ENCODE measurements at regions not wholly inside any gene's neighbourhood (a gene's known extent, or its start where the extent isn't known, plus 50 kb on each side); places are given as distances from the start of the nearest gene placed in this dataset.

DNA sequence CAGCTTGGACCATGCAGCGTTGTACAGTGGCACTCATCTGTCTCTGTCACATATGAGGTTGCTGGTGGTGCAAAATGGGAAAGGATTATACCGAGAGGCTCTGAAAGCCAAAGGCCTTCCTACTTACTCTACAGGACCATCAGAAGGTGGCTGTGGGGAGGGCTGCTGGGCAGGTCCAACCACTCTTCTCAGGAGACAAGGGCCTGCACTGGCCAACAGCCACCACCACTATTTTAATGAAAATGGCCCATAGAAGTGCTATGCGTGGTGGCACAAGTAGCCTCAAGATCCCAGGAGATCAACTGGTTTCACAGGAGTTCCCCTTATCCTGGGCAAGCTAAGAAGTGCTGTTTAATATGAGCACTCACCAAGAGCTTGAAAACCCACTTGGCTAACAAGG is 52.3 kb downstream of the MRPL57 start:
- TF ChIP-seq, protein P1, sequence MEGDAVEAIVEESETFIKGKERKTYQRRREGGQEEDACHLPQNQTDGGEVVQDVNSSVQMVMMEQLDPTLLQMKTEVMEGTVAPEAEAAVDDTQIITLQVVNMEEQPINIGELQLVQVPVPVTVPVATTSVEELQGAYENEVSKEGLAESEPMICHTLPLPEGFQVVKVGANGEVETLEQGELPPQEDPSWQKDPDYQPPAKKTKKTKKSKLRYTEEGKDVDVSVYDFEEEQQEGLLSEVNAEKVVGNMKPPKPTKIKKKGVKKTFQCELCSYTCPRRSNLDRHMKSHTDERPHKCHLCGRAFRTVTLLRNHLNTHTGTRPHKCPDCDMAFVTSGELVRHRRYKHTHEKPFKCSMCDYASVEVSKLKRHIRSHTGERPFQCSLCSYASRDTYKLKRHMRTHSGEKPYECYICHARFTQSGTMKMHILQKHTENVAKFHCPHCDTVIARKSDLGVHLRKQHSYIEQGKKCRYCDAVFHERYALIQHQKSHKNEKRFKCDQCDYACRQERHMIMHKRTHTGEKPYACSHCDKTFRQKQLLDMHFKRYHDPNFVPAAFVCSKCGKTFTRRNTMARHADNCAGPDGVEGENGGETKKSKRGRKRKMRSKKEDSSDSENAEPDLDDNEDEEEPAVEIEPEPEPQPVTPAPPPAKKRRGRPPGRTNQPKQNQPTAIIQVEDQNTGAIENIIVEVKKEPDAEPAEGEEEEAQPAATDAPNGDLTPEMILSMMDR (IDR thresholded peaks at IDR 0.05; ENCODE audit: low read depth, low read length) = no peak
- peaks cover 6% of the 10 kb centered on the region for H3K27me3 ChIP-seq (ENCODE audit: control insufficient read depth, insufficient read depth, low read length)
- no peak overlapping the region for H3K27ac ChIP-seq (ENCODE audit: low read depth, low read length)
- no peak overlapping the region for H3K4me3 ChIP-seq (ENCODE audit: low read depth, low read length)
- POLR2A ChIA-PET = no interaction called here
- CTCF ChIA-PET = no interaction called here
- no peaks in the 10 kb centered on the region; the same call in 1 of the 2 replicates for H3K9me3 ChIP-seq (ENCODE audit: control insufficient read depth, insufficient read depth, low read length)
- DNase-seq (ENCODE audit: low read depth, low spot score) = no peak

DNA sequence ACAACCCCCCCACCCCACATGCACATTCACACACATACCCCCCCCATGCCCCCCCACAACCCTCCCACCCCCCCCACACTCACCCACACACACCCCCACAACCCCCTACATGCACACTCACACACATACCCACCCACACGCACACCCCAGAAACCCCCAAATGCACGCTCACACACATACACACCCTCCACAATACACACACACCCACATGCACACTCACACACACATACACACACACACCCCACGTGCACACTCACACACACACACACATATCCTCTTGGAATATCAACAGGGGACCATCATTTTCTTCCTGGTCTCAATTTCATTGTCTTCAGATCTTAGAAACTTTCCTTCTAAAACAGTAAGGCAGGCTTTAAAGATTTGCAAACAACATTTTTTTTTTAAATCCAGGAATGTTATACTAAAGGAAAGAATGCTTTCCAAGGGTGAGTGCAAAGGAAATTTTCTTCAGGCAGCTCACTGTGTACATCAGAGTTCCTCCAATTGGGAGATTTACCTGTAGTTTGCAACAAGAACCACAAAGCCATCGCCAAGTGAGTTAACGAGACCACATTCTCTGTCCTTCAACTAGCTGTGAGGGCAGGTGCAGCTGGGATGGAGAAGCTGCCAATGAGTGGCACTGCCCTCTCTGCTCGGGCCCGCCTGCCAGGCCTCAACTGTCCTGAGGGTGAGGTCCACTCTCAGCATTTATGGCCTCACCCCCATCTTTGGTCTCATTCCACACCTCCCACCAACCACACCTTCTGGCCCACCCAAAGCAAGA is 53.0 kb downstream of the MRPL57 start:
- DNase-seq (ENCODE audit: low read depth, low spot score) = no peak
- TF ChIP-seq, protein P1 (IDR thresholded peaks at IDR 0.05; ENCODE audit: low read depth, low read length) = no peak
- CTCF ChIA-PET = interaction anchor here (1.0 kb wide), 1 partner anchor 248 kb away, joined by 3 read pairs; no protein-coding TSS in a partner anchor
- Histone ChIP-seq H3K4me3 (ENCODE audit: low read depth, low read length) (no peak overlapping the region), H3K27me3 (ENCODE audit: control insufficient read depth, insufficient read depth, low read length) (peaks cover 6% of the 10 kb centered on the region), H3K9me3 (ENCODE audit: control insufficient read depth, insufficient read depth, low read length) (no peaks in the 10 kb centered on the region; the same call in 1 of the 2 replicates), H3K27ac (ENCODE audit: low read depth, low read length) (no peak overlapping the region)
- POLR2A ChIA-PET = no interaction called here

DNA sequence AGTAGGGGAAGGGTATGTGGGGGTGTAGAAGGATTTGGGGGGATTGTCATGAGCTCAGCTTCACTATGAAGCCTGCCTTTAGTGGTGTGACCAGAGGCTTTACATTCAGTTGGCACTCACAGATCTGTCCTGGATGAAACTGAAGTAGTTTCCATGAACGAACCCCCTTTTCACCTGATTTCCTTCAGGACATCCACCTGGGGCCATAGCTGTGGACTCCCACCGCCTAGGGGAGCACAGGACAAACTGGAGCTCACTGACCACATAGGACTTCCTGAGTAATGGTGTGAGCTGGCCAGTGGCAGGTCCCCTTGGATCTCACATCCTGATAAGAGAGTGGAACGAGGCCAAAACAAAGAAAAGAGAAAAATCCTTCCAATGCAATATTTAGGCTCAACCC is 54.1 kb downstream of the MRPL57 start:
- H3K4me3 ChIP-seq (ENCODE audit: low read depth, low read length) = no peak overlapping the region
- peaks cover 9% of the 10 kb centered on the region for H3K27me3 ChIP-seq (ENCODE audit: control insufficient read depth, insufficient read depth, low read length)
- ChIA-PET CTCF (no interaction called here), POLR2A (interaction anchor here (0.6 kb wide), 1 partner anchor 61 kb away, joined by 6 read pairs; no protein-coding TSS in a partner anchor)
- DNase-seq (ENCODE audit: low read depth, low spot score) = no peak
- H3K27ac ChIP-seq (ENCODE audit: low read depth, low read length) = no peak overlapping the region
- TF ChIP-seq, protein P1 (IDR thresholded peaks at IDR 0.05; ENCODE audit: low read depth, low read length) = no peak
- H3K9me3 ChIP-seq (ENCODE audit: control insufficient read depth, insufficient read depth, low read length) = no peaks in the 10 kb centered on the region; the same call in 1 of the 2 replicates

DNA sequence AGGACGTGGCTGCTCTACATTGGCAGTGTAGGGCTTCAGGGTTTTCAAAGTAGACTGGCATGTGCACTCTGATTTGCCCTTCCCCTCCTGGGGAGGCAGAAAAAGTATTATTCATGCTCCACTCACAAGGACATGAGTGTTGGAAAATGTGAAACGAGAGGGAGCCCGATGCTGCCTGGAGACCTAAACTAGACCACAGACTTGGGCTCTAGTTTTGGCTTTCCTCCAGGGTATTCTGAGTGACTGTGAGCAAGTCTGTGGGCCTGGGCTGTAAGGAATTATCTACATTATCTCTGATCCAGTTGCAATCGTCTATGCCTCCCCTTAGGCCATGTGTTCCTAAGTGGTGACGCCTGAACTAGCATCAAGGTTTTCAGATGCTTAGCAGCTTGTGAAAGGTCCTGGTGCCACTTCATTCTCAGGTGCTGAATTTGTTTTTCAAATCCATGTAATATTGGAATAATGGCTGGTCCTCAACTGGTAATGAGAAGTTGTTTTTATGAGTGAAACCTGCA is 55.0 kb downstream of the MRPL57 start:
- ChIA-PET POLR2A (no interaction called here), CTCF (no interaction called here)
- no peak overlapping the region for H3K4me3 ChIP-seq (ENCODE audit: low read depth, low read length)
- TF ChIP-seq, protein P1 (IDR thresholded peaks at IDR 0.05; ENCODE audit: low read depth, low read length) = no peak
- DNase-seq (ENCODE audit: low read depth, low spot score) = no peak
- H3K27ac ChIP-seq (ENCODE audit: low read depth, low read length) = no peak overlapping the region
- peaks cover 4% of the 10 kb centered on the region for H3K27me3 ChIP-seq (ENCODE audit: control insufficient read depth, insufficient read depth, low read length)
- H3K9me3 ChIP-seq (ENCODE audit: control insufficient read depth, insufficient read depth, low read length) = no peaks in the 10 kb centered on the region; the same call in 1 of the 2 replicates

DNA sequence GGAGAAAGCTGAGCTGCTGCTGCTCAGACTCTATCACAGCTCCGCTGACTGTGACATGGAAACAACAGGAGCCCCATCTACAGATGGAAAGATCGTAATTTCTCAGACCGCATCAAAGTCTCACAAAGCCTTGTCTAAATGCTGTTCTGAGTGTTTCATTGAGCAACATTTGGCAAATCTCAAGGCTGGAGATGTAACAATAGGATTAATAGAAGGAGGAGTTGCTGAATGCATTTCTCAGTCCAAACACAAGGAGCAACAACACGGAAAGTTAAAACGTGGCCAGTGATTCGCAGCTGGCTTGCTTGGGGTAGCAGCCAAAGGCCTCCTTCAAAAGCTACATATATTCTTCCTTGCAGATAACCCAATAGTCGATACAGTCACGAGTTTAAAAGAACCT is 55.7 kb downstream of the MRPL57 start:
- Histone ChIP-seq H3K4me3 (ENCODE audit: low read depth, low read length) (no peak overlapping the region), H3K27me3 (ENCODE audit: control insufficient read depth, insufficient read depth, low read length) (peaks cover 3% of the 10 kb centered on the region), H3K27ac (ENCODE audit: low read depth, low read length) (no peak overlapping the region), H3K9me3 (ENCODE audit: control insufficient read depth, insufficient read depth, low read length) (no peaks in the 10 kb centered on the region; the same call in 1 of the 2 replicates)
- TF ChIP-seq, protein P1 (IDR thresholded peaks at IDR 0.05; ENCODE audit: low read depth, low read length) = no peak
- ChIA-PET POLR2A (no interaction called here), CTCF (interaction anchor here (0.6 to 1.2 kb wide), 3 partner anchors 10 to 209 kb away, joined by 3 to 4 read pairs (median 4); no protein-coding TSS in a partner anchor)
- DNase-seq (ENCODE audit: low read depth, low spot score) = peak; percentile 6

Measured in AG04450 (cell line).